Epithelial cell of prostate (primary cell): ENCODE measurements at regions not wholly inside any gene's neighbourhood (a gene's known extent, or its start where the extent isn't known, plus 50 kb on each side); places are given as distances from the start of the nearest gene placed in this dataset.
"Not testable (repeated sequence)": the region's sequence is repeated elsewhere in the genome, so short reads cannot be mapped to it uniquely, and the experiment has no call there.

Experiments
- DNase-seq: peaks from one replicate; pipeline ENCODE4 v3.0.0-alpha.2; 2011; ENCODE audit warnings: low read depth, low spot score
- H3K27ac ChIP-seq: fragments of 450-650 bp; 2 replicates; pipeline ENCODE4 v1.5.1; 2017; ENCODE audit warnings: mild to moderate bottlenecking

DNA sequence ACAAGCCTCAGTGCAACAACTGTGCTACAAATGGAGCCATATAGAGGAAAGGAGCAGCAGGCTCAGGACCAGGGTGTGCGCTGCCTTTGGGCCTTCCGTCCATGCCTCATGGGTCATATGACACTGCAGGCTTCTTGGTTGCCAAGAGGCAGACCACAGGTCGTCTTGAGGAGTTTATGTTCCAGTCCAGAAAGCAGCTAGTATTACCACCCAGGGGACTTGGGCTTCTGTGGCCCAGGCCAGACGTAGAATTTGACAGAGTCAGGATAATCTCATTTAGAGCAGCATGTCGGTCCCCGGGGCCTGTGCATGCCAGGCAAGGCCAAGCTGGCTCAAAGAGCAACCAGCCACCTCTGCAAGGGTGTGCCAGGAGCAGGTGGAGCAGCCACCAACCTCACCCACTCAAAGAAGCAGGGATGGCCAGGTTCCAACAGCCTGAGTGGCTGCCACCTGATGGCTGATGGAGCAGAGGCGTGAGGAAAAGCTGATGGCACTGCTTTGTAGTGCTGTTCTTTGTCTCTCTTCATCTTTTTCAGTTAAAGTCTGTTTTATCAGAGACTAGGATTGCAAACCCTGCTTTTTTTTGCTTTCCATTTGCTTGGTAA, 109.1 kb downstream of the CCDC74A start:
- H3K27ac ChIP-seq, DNase-seq: not testable (repeated sequence)

DNA sequence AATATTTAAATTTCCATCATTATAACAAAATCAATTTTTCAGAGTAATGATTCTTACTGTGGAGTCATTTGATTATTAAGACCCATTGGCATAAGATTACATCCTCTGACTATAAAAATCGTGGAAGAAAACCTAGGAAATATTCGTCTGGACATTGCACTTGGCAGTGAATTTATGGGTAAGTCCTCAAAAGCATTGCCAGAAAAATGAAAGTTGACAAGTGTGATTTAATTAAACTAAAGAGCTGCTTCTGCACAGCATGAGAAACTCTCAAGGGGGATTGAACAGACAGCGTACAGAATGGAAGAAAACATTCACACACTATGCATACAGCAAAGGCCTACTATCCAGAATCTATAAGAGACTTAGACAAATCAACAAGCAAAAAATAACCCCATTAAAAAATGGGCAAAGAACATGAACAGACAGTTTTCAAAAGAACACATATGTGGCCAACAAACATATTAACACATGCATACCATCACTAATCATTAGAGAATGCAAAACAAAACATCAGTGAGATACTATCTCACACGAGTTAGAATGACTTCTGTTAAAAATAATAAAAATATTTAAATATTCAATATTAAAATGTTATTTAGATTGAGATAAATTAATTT, 111.4 kb downstream of the CCDC74A start:
- not testable (repeated sequence) for H3K27ac ChIP-seq, DNase-seq

DNA sequence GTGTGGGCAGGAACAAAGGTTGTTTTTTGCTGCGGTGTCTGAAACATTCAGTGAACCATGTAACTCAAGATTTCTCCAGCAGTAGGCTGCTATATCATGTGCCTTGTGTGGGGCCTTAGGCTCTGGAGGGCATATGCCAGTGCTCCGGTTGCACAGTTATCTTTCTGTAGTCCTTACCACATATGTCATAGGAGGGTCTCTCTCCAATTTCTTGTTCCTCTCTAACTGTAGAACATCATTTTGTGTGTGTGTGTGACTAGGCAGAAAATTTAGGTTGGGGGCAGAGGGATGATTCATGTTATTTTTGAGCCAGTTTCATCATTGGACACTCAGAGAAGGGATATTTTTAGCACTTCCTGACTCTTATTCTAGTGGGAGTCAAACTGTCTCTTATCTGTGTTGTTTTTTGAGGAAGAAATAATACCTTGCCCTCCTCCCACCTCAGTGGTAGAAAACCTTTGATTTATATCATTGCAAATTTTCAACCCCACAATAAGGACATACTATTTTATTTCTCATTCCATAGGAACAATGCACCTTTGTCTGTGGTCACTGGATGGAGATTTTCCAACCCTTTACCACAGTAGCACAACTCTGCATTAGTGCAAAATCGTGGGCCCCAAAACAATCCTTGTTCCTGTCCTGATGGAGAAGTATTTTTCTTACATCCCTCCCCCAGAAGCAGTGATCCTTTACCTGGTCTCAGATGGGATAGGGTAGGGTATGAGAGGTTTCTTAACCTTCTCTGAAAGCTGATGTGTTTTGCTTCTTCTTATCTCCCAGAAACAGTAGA, 113.9 kb downstream of the CCDC74A start:
- no peak for DNase-seq
- H3K27ac ChIP-seq, result no peak overlapping the region

- not testable (repeated sequence) for DNase-seq, H3K27ac ChIP-seq
Observed at GRCh38 chr2:131643180-131643579, 115.5 kb downstream of the CCDC74A start.

DNA sequence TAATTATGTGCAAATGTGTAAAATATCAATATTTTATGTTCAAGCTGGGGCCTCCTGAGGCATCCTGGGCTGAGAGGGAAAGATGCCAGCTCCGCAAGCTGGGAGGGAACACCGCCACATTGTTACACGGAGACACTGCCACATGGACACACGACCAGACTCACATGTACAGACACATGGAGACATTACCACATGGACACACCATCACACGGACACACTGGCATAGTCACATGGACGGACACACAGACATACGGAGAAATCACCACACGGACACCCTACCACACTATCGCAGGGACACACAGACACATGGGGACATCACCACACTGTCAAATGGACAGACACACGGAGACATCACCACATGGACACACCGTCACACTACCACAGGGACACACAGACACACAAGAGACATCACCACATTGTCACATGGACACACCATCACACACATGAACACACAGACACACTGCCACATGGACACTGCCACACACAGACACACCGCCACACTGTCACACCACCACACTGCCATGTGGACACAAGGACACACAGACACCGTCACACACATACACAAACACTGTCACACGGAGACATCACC, 117.6 kb downstream of the CCDC74A start:
- H3K27ac ChIP-seq, result no peak overlapping the region
- no peak for DNase-seq

- DNase-seq, H3K27ac ChIP-seq: not testable (repeated sequence)
Observed at GRCh38 chr2:131646220-131646619, 118.5 kb downstream of the CCDC74A start.

DNA sequence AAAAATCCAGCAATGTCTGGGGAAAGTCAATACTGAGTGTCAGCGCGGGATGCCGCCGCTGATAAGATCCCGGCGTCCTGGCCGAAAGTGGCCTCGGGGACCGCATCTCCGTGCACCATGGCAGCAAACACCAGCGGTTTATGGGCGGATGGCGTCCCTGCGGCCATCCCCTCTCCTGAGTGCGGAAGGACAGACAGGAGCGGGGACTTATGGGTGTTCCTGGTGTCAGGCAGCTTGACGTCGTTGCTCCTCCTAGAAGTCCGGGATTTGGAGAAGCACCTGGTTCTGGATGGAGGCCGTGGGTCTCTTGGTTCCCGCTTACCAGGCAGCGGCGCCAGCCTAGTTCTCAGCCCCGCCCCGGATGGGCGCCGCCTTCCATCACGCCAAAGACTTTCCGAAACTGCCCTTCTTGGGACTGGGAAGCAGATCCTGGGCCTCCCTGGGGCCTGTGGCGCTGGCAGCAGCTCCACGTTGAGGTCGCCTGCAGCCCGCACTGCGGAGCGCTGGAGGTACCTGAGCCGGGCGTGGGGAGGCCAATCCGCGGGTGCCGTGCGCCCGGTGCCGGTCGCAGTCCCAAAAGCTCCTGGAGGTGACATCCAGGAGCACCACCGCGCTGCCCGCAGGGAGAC, 119.1 kb downstream of the CCDC74A start:
- H3K27ac ChIP-seq, result no peak overlapping the region
- DNase-seq, result no peak

DNA sequence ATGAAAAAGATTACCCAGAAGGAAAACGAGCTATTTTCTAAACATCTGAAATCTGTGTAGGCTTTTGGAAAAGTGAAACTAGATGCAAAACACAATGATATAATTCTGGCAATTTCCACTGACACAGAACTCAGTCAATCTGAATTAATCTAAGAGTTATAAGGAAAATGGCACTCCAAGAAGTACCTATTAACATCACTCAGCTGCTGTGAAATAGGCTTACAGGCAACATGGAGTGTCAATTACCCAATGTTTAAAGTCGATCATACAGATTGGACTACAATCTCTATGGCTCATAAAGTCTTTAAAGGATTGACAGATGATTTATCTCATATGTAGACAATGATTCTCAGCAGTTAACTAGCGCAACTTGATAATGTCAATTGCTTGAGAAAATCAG, 120.9 kb downstream of the CCDC74A start:
- not testable (repeated sequence) for DNase-seq, H3K27ac ChIP-seq

- not testable (repeated sequence) for H3K27ac ChIP-seq, DNase-seq
Observed at GRCh38 chr2:131652246-131652645, 124.6 kb downstream of the CCDC74A start.

DNA sequence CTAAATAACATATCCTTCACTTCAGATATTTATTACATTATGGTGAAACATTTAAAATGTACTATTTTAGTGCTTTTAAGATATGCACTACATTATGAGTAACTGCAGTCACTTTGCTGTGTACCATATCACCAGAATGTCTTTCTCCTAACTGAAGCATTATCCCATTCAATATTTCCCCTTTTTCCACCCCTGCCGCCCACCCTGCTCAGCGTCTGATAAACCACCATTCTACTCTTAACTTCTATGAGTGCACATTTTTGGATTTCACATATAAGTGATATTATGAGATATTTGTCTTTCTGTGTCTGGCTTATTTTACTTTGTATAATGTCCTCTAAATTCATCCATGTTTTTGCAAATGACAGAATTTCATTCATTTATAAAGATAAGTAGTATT, 126.4 kb downstream of the CCDC74A start:
- DNase-seq, H3K27ac ChIP-seq: not testable (repeated sequence)

DNA sequence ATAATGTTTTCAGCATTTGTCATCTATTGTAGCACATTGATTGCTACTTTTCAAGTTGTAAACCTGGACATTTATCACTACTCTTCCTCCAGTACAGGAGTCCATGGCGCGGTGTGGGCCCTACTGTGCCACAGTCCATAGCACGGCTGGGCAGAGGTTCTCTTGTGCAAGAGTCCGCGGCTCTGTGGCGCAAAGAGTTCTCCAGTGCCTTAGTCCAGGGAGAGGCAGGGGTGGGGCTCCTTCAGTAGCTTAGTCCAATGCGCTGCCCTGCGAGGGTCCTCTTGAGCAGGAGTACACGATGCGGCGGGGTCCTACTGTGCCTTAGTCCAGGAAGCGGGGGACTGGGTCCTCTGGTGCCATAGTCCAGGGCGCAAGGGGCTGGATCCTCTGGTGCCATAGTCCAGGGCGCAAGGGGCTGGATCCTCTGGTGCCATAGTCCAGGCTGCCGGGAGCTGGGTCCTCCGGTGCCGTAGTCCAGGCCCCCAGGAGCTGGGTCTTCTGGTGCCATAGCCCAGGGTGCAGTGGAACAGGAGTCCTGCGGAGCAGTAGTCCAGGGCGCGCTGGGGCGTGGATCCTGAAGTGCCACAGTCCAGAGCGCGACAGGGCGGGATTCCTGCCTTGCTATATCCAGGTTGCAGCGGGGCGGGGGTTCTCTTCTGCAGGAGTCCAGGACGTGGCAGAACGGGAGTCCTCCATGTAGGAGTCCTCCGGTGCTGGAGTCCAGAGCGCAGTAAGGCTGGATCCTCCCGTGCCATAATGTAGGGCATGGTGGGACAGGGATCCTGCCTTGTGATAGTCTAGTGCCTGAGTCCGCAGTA, 129.3 kb downstream of the CCDC74A start:
- no peak for DNase-seq
- H3K27ac ChIP-seq, result no peak overlapping the region

GRCh38 chr2:131657895-131658768, 130.4 kb downstream of the CCDC74A start:
- DNase-seq, result no peak
- H3K27ac ChIP-seq, result no peak overlapping the region

GRCh38 chr2:131658769-131659131, 131.1 kb downstream of the CCDC74A start:
- no peak overlapping the region for H3K27ac ChIP-seq

GRCh38 chr2:131659168-131659572, 131.5 kb downstream of the CCDC74A start:
- DNase-seq, result no peak
- H3K27ac ChIP-seq, result no peak overlapping the region

More at GRCh38 chr2:131658769-131659131, 131.1 kb downstream of the CCDC74A start:
- no peak for DNase-seq

DNA sequence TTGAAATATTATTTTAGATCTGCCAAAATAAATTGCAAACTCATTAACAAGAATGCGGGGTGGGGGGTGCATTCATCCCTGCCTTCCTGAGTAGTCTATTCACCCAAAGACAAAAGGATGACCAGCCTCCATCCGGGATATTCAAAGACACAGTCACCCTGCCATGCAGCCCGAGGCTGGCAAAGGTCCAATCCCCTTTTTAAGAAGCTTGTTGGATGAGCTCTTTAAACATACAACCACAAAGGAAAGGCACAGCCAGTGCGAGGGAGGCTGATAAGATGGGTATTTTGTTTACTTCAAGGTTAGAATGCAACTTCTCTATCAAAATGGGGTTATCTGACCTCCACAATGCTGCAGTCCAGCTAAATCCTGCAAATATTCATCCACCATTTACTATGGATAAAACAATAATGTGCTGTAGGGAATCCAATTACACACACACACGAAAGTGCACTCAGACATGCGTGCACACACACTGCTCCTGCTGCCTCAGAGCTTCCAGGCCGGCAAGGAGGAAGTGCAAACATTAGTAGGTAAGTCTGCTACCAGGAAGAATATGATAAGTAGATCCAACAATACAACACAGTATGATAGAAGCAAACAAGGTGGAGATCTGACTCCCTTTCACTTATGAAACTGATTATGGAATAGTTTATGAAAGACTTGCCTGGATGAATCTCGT, 133.6 kb downstream of the CCDC74A start:
- not testable (repeated sequence) for H3K27ac ChIP-seq, DNase-seq

DNA sequence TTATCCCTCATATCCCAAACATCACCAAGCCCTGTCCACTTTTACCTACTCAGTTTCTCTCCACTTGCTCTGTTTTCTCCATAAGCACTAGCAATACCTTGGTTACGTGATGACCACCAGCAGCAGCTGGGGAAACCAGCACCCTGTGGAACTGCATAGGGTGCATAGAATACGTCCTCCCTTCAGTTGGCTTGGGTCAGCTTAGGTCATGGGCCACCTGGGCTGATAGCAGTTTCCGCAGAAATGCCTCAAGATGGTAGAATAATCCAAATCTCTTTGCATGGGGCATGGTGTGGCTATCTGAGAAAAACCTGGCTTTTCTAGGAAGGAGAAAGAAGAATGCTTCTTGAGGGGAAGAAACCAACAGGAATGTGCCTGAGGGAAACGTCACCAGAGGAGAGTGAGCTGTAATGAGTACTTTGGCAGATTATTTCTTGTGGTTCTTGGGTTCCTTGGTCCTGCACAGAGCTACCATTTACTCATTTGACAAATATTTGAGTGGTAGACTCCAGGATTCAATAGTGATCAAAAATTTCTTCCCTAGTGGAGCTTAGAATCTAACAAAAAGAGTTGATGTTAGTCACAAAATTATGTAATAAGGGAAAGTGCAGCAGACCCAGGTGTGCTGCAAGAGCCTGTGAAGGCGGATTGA, 134.3 kb downstream of the CCDC74A start:
- not testable (repeated sequence) for DNase-seq, H3K27ac ChIP-seq

GRCh38 chr2:131663501-131663900, 135.8 kb downstream of the CCDC74A start:
- not testable (repeated sequence) for DNase-seq, H3K27ac ChIP-seq

- H3K27ac ChIP-seq, DNase-seq: not testable (repeated sequence)
Observed at GRCh38 chr2:131665716-131666115, 138.0 kb downstream of the CCDC74A start.
